ENCODE measurements at regions not wholly inside any gene's neighbourhood (a gene's known extent, or its start where the extent isn't known, plus 50 kb on each side); places are given as distances from the start of the nearest gene placed in this dataset.

GRCh38 chr10:8767591-8767990, 713.1 kb downstream of the GATA3 start:
- H3K9ac ChIP-seq (ENCODE audit: low read length), result no peak overlapping the region
- H3K27me3 ChIP-seq (ENCODE audit: low read length), result no peaks in the 10 kb centered on the region
- no peak overlapping the region for H3K27ac ChIP-seq (ENCODE audit: low read depth, low read length)
- H2AFZ ChIP-seq (ENCODE audit: low read depth, low read length, severe bottlenecking), result no peak overlapping the region
- no peaks in the 10 kb centered on the region for H3K9me3 ChIP-seq (ENCODE audit: insufficient read depth, low read length)
- no peak overlapping the region for H3K4me2 ChIP-seq (ENCODE audit: low read depth, low read length, poor library complexity, severe bottlenecking)
- no peak for TF ChIP-seq EZH2phosphoT487 (conservative IDR thresholded peaks at IDR 0.05; ENCODE audit: low read length)
- TF ChIP-seq, protein P1, sequence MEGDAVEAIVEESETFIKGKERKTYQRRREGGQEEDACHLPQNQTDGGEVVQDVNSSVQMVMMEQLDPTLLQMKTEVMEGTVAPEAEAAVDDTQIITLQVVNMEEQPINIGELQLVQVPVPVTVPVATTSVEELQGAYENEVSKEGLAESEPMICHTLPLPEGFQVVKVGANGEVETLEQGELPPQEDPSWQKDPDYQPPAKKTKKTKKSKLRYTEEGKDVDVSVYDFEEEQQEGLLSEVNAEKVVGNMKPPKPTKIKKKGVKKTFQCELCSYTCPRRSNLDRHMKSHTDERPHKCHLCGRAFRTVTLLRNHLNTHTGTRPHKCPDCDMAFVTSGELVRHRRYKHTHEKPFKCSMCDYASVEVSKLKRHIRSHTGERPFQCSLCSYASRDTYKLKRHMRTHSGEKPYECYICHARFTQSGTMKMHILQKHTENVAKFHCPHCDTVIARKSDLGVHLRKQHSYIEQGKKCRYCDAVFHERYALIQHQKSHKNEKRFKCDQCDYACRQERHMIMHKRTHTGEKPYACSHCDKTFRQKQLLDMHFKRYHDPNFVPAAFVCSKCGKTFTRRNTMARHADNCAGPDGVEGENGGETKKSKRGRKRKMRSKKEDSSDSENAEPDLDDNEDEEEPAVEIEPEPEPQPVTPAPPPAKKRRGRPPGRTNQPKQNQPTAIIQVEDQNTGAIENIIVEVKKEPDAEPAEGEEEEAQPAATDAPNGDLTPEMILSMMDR (IDR thresholded peaks at IDR 0.05; ENCODE audit: insufficient read depth, low read length, poor library complexity, severe bottlenecking), result no peak
- H3K4me3 ChIP-seq (ENCODE audit: insufficient read depth, low read length, poor library complexity, severe bottlenecking), result no peak overlapping the region
- no peaks in the 10 kb centered on the region for H3K9me2 ChIP-seq (replicated peaks; ENCODE audit: insufficient read depth, low read length)
- no peaks in the 10 kb centered on the region for H3K79me2 ChIP-seq (ENCODE audit: insufficient read depth, low read length)
- no peaks in the 10 kb centered on the region for H3K36me3 ChIP-seq (ENCODE audit: low read length)
- no peaks in the 10 kb centered on the region for H4K20me1 ChIP-seq (ENCODE audit: low read depth, low read length)
- H3F3A ChIP-seq (ENCODE audit: insufficient read depth), result no peaks in the 10 kb centered on the region

DNA sequence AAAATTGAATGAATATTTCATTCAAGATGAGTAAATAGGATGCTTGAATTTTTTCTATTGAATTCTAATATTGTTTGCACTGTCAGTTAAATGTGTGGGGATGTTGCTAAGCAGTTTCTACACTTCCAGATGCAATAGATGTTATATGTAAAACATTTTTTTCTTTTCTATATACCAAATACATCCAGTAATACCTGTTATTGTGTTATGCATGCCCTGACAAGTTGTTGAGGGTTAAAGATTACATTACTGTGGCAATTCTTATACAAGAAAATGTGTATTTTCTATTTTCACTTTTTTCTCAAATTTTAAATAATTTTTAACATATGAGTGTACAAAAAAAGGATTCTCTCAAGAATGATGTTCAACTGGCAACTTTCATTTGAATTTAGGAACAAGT, 713.9 kb downstream of the GATA3 start:
- H3K4me2 ChIP-seq (ENCODE audit: low read depth, low read length, poor library complexity, severe bottlenecking), result no peak overlapping the region
- H4K20me1 ChIP-seq (ENCODE audit: low read depth, low read length), result no peaks in the 10 kb centered on the region
- H3K27ac ChIP-seq (ENCODE audit: low read depth, low read length), result no peak overlapping the region
- H3K36me3 ChIP-seq (ENCODE audit: low read length), result no peaks in the 10 kb centered on the region
- TF ChIP-seq, protein P1 (IDR thresholded peaks at IDR 0.05; ENCODE audit: insufficient read depth, low read length, poor library complexity, severe bottlenecking), result no peak
- no peak for TF ChIP-seq EZH2phosphoT487 (conservative IDR thresholded peaks at IDR 0.05; ENCODE audit: low read length)
- H3K9ac ChIP-seq (ENCODE audit: low read length), result no peak overlapping the region
- no peaks in the 10 kb centered on the region for H3K9me3 ChIP-seq (ENCODE audit: insufficient read depth, low read length)
- no peak overlapping the region for H3K4me3 ChIP-seq (ENCODE audit: insufficient read depth, low read length, poor library complexity, severe bottlenecking)
- H3K79me2 ChIP-seq (ENCODE audit: insufficient read depth, low read length), result no peaks in the 10 kb centered on the region
- H3F3A ChIP-seq (ENCODE audit: insufficient read depth), result no peaks in the 10 kb centered on the region
- no peak overlapping the region for H2AFZ ChIP-seq (ENCODE audit: low read depth, low read length, severe bottlenecking)
- H3K9me2 ChIP-seq (replicated peaks; ENCODE audit: insufficient read depth, low read length), result no peaks in the 10 kb centered on the region
- no peaks in the 10 kb centered on the region for H3K27me3 ChIP-seq (ENCODE audit: low read length)

DNA sequence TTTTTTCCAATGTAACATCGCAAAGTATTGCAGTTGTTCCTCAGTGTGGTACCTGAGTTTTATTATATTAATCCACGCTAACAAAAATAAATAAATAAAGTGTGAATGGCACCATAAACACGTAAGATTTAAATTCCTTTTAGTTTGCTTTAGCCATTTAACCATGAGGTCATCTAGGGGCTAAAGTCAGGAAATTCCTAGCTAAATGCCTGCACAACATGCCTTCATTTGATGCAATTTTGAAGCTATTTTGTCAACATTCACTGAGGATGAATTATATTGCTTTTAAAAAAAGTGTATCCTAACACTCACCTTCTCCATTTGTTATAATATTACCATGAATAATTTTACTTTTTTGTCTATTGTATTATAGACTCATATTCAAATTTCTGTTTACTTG, 714.4 kb downstream of the GATA3 start:
- no peak overlapping the region for H3K9ac ChIP-seq (ENCODE audit: low read length)
- no peaks in the 10 kb centered on the region for H3K9me3 ChIP-seq (ENCODE audit: insufficient read depth, low read length)
- TF ChIP-seq EZH2phosphoT487 (conservative IDR thresholded peaks at IDR 0.05; ENCODE audit: low read length), result no peak
- TF ChIP-seq, protein P1 (IDR thresholded peaks at IDR 0.05; ENCODE audit: insufficient read depth, low read length, poor library complexity, severe bottlenecking), result no peak
- H3K9me2 ChIP-seq (replicated peaks; ENCODE audit: insufficient read depth, low read length), result no peaks in the 10 kb centered on the region
- H3F3A ChIP-seq (ENCODE audit: insufficient read depth), result no peaks in the 10 kb centered on the region
- H3K27me3 ChIP-seq (ENCODE audit: low read length), result no peaks in the 10 kb centered on the region
- H3K27ac ChIP-seq (ENCODE audit: low read depth, low read length), result no peak overlapping the region
- H3K4me2 ChIP-seq (ENCODE audit: low read depth, low read length, poor library complexity, severe bottlenecking), result no peak overlapping the region
- H3K79me2 ChIP-seq (ENCODE audit: insufficient read depth, low read length), result no peaks in the 10 kb centered on the region
- H4K20me1 ChIP-seq (ENCODE audit: low read depth, low read length), result no peaks in the 10 kb centered on the region
- no peaks in the 10 kb centered on the region for H3K36me3 ChIP-seq (ENCODE audit: low read length)
- no peak overlapping the region for H2AFZ ChIP-seq (ENCODE audit: low read depth, low read length, severe bottlenecking)
- no peak overlapping the region for H3K4me3 ChIP-seq (ENCODE audit: insufficient read depth, low read length, poor library complexity, severe bottlenecking)
